ENCODE measurements at regions not wholly inside any gene's neighbourhood (a gene's known extent, or its start where the extent isn't known, plus 50 kb on each side); places are given as distances from the start of the nearest gene placed in this dataset.
A peak's percentile ranks its signal among the peaks of the same experiment; 100 is the strongest.

DNA sequence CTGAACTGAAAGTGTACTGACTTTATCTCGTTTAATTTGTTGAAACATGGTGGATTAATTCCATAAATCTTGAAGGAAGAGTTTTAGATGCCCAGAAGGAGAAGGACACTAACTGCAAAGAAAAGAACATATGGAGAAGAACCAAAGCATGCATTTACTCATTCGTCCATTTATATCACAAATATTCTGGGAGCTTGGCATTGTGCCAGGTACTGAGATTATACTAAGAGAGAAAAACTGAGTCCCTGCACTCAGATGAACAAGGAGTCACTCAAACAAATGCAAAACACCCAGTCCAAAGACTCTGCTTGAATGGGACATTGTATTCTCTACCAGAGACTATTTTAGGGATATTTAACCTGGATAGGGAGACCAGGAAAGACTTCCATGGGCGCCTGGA is 588.0 kb upstream of the MGMT start:
- TF ChIP-seq CTCF (IDR thresholded peaks at IDR 0.05; ENCODE audit: unreplicated experiment in 3 of 3), result no peak
- Mint-ChIP-seq H3K9me3 (peaks cover 2% of the 10 kb centered on the region), H3K36me3 (ENCODE audit: low read depth) (no peaks in the 10 kb centered on the region), H3K4me3 (no peak overlapping the region), H3K27me3 (ENCODE audit: low read depth) (peaks cover 4% of the 10 kb centered on the region), H3K4me1 (peaks cover 52% of the 10 kb centered on the region), H3K27ac (peak overlapping the region in 2 of 3 experiments; percentile 20 to 45)

DNA sequence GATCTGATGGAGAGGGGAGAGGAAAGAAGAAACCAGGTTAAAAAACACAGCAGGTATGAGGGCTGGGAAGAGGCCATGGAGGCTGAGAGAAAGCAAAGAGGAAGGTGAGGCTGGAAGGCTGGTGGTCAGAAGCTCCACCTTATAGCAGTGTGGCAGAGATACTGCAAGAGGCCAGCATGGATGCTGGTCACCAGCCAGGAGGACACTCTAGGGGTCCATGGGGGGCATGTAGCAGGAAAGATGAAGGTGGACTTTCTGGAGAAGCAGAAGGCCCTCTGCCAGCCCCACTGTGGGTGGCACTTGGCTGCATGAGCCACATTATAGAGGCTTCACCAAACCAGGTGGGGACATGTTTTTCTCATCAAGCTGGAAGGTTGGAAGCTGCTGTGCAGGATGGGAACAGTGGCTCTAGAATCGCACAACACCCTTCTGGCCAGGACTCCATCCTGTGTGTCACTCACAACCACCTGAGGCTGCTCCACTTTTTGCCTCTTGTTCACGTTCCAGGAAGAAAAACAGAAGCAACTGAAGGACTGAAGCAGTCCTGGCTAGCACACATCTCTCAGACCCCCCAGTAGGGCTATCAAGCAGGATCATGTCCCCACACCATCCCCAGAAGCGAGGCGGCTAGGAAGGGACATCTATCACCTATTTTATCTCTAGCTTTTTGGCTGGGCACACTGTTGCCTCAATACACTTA is 587.5 kb upstream of the MGMT start:
- H3K4me1 Mint-ChIP-seq, result peaks cover 50% of the 10 kb centered on the region

GRCh38 chr10:128880159-128880725 is 586.8 kb upstream of the MGMT start:
- Mint-ChIP-seq H3K4me1 (peaks cover 44% of the 10 kb centered on the region), H3K36me3 (ENCODE audit: low read depth) (no peaks in the 10 kb centered on the region)

More for the DNA sequence above, 587.5 kb upstream of the MGMT start:
- Mint-ChIP-seq H3K27me3 (ENCODE audit: low read depth) (peaks cover 4% of the 10 kb centered on the region), H3K4me3 (no peak overlapping the region), H3K36me3 (ENCODE audit: low read depth) (no peaks in the 10 kb centered on the region), H3K27ac (peak overlapping the region in 2 of 3 experiments; percentile 20 to 60), H3K9me3 (peaks cover 2% of the 10 kb centered on the region)
- no peak for TF ChIP-seq CTCF (IDR thresholded peaks at IDR 0.05; ENCODE audit: unreplicated experiment in 3 of 3)

GRCh38 chr10:128881086-128881485 is 586.0 kb upstream of the MGMT start:
- TF ChIP-seq CTCF (IDR thresholded peaks at IDR 0.05; ENCODE audit: unreplicated experiment in 3 of 3), result no peak
- H3K36me3 Mint-ChIP-seq (ENCODE audit: low read depth), result no peaks in the 10 kb centered on the region
- H3K27me3 Mint-ChIP-seq (ENCODE audit: low read depth), result peaks cover 4% of the 10 kb centered on the region
- H3K27ac Mint-ChIP-seq, result peak overlapping the region in 2 of 3 experiments; percentile 9 to 57
- peaks cover 35% of the 10 kb centered on the region for H3K4me1 Mint-ChIP-seq
- H3K4me3 Mint-ChIP-seq, result no peak overlapping the region
- H3K9me3 Mint-ChIP-seq, result peaks cover 2% of the 10 kb centered on the region

More at GRCh38 chr10:128880159-128880725, 586.8 kb upstream of the MGMT start:
- no peak for TF ChIP-seq CTCF (IDR thresholded peaks at IDR 0.05; ENCODE audit: unreplicated experiment in 3 of 3)
- H3K27me3 Mint-ChIP-seq (ENCODE audit: low read depth), result peaks cover 4% of the 10 kb centered on the region
- H3K9me3 Mint-ChIP-seq, result peaks cover 2% of the 10 kb centered on the region
- peak overlapping the region in 2 of 3 experiments; percentile 9 to 60 for H3K27ac Mint-ChIP-seq
- H3K4me3 Mint-ChIP-seq, result no peak overlapping the region

DNA sequence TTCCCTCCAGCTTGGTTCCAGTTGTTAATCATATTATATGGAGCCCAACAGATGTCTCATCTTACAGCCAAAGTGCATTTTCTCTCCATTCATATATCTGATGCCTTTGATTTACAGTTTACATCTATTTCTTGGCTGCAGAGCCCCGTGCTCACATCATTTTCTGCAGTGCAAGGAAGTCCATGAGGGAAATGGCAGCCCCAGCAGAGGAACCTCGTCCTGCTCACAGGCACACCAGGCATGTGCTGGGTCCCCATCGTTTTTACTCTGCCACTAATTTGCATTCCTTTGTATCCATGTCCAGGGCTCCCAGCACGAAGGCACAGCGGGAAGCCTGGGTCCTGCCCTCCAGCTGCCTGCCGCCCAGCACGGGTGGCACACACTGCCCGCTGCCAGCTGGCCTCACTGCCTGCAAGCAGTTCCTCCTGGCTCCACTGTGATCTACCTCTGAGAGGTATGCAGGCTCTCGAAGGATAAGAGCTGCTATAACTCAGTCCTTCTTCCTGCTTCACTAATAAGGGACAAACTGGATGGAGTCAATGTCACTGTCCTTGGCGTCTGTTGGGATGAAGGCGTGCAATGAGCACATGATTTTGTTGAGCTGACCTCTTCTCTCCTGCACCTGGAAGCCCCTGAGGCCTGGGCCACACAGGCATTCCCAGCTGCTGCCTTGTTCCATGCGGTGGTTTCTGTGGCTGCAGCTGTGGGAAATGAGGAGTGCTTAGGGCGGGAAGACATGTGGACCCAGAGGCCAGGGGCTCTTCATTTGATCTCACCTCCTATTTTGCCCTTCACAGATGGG is 583.6 kb upstream of the MGMT start:
- H3K27ac Mint-ChIP-seq, result peak overlapping the region in 1 of 3 experiments; percentile 92
- no peak overlapping the region for H3K4me3 Mint-ChIP-seq
- H3K4me1 Mint-ChIP-seq, result peaks cover 24% of the 10 kb centered on the region
- peaks cover 3% of the 10 kb centered on the region for H3K36me3 Mint-ChIP-seq (ENCODE audit: low read depth)
- H3K9me3 Mint-ChIP-seq, result peaks cover 12% of the 10 kb centered on the region
- H3K27me3 Mint-ChIP-seq (ENCODE audit: low read depth), result peaks cover 4% of the 10 kb centered on the region
- TF ChIP-seq CTCF (IDR thresholded peaks at IDR 0.05; ENCODE audit: unreplicated experiment in 3 of 3), result no peak
